Spleen (tissue), 11 donors: ENCODE measurements at regions not wholly inside any gene's neighbourhood (a gene's known extent, or its start where the extent isn't known, plus 50 kb on each side); places are given as distances from the start of the nearest gene placed in this dataset.

Experiments used
- DNase-seq: peaks from one replicate; pipeline ENCODE4 v3.0.0-alpha.2; 2020
- H3K27ac ChIP-seq, 8 donors: fragments of 200-600 bp; sonication (generic) in 7 of 8; 1 replicate in 4 of 8; 2 replicates in 4 of 8; pipeline versions ENCODE4 v1.5.0 to v1.8.0; 2016 to 2021; ENCODE audit warnings: inconsistent platforms in 4 of 8, mild to moderate bottlenecking in 4 of 8, moderate library complexity in 1 of 8
- H3K27me3 ChIP-seq, 7 donors: fragments of 200-600 bp; sonication (generic) in 6 of 7; replicated peaks in 1 of 7; 1 replicate in 4 of 7; 2 replicates in 3 of 7; pipeline versions ENCODE4 v1.5.0 to v1.8.0; 2016 to 2021; ENCODE audit warnings: inconsistent platforms in 3 of 7, mild to moderate bottlenecking in 1 of 7
- H3K36me3 ChIP-seq, 6 donors: fragments of 200-600 bp; sonication (generic) in 5 of 6; 1 replicate in 4 of 6; 2 replicates in 2 of 6; pipeline versions ENCODE4 v1.5.0 to v1.8.0; 2016 to 2021; ENCODE audit warnings: inconsistent platforms in 2 of 6
- H3K4me1 ChIP-seq, 6 donors: fragments of 200-600 bp; sonication (generic) in 5 of 6; 1 replicate in 3 of 6; 2 replicates in 3 of 6; pipeline versions ENCODE4 v1.5.0 to v1.8.0; 2016 to 2021; ENCODE audit warnings: inconsistent platforms in 3 of 6
- H3K4me3 ChIP-seq, 8 donors: fragments of 200-600 bp; sonication (generic) in 7 of 8; 1 replicate in 4 of 8; 2 replicates in 4 of 8; pipeline versions ENCODE4 v1.5.0 to v1.8.0; 2016 to 2021; ENCODE audit warnings: inconsistent platforms in 4 of 8, mild to moderate bottlenecking in 4 of 8, moderate library complexity in 2 of 8
- H3K9me3 ChIP-seq, 8 donors: fragments of 200-600 bp; sonication (generic) in 7 of 8; 1 replicate in 4 of 8; 2 replicates in 4 of 8; pipeline versions ENCODE4 v1.5.0 to v1.8.0; 2016 to 2021; ENCODE audit warnings: inconsistent platforms in 4 of 8
- POLR2A ChIP-seq, 3 donors: fragments of 450-650 bp; IDR thresholded peaks; one replicate each; pipeline ENCODE4 v1.5.1; 2017; ENCODE audit warnings: antibody characterized with exemption in 3 of 3, mild to moderate bottlenecking in 1 of 3
- POLR2AphosphoS5 ChIP-seq, 3 donors: sonication (generic); formaldehyde crosslinking; IDR thresholded peaks; one replicate each; pipeline ENCODE4 v1.5.1; 2017; ENCODE audit warnings: antibody characterized with exemption in 3 of 3
- WGBS, 5 donors: extraction: QIAGEN DNeasy Blood & Tissue Kit in 3 of 5; methylation state at CpG; one replicate each; pipeline versions ENCODE4 v1.1.5 to v1.1.7; 2013 to 2018; 5-methylcytosine and 5-hydroxymethylcytosine counted together
- intact Hi-C: fragments of 100-400 bp; cut with DNase I; formaldehyde crosslinking; loops from one replicate; pipeline ENCODE4 v1.15.0; 2023; ENCODE audit warnings: low total_unique reads
- TF ChIP-seq, protein P1 (sequence below), 11 experiments: fragments of 200-600 bp in 7 of 11; fragments of 450-650 bp in 4 of 11; sonication (generic) in 4 of 11; IDR thresholded peaks in 8 of 11; conservative IDR thresholded peaks in 3 of 11; 1 replicate in 7 of 11; 2 replicates in 4 of 11; pipeline versions ENCODE4 v1.4.0 to v1.8.0; 2016 to 2021; ENCODE audit warnings: antibody characterized with exemption in 11 of 11, inconsistent platforms in 4 of 11, mild to moderate bottlenecking in 1 of 11
- donor health status: healthy with polysubstance abuse.
- donor health status: DM: no; HTN: no; CAD: no; lungs with moderate emphysema.
- donor health status: DM: no; HTN: no; CAD: no.
- donor health status: Bipolar disorder and iron deficiency.
- donor health status: healthy.
- donor health status: DM: no; HTN: no; CAD: no.
- donor health status: DM: yes; HTN: yes; CAD: no.

GRCh38 chr18:47618758-47619157 lies 311.7 kb downstream of the SMAD2 start:
- H3K36me3 ChIP-seq = no peaks in the 10 kb centered on the region
- WGBS, 5 donors = 86 to 97% (median 87%) methylated on average over 3 of the region's 3 CpGs
- no peaks in the 10 kb centered on the region for H3K4me1 ChIP-seq
- no peaks in the 10 kb centered on the region for H3K9me3 ChIP-seq
- no peak for DNase-seq
- no peak overlapping the region for H3K27ac ChIP-seq
- TF ChIP-seq, protein P1, sequence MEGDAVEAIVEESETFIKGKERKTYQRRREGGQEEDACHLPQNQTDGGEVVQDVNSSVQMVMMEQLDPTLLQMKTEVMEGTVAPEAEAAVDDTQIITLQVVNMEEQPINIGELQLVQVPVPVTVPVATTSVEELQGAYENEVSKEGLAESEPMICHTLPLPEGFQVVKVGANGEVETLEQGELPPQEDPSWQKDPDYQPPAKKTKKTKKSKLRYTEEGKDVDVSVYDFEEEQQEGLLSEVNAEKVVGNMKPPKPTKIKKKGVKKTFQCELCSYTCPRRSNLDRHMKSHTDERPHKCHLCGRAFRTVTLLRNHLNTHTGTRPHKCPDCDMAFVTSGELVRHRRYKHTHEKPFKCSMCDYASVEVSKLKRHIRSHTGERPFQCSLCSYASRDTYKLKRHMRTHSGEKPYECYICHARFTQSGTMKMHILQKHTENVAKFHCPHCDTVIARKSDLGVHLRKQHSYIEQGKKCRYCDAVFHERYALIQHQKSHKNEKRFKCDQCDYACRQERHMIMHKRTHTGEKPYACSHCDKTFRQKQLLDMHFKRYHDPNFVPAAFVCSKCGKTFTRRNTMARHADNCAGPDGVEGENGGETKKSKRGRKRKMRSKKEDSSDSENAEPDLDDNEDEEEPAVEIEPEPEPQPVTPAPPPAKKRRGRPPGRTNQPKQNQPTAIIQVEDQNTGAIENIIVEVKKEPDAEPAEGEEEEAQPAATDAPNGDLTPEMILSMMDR (IDR thresholded peaks at IDR 0.05 in 8 of 11, conservative IDR thresholded peaks at IDR 0.05 in 3 of 11) = no peak
- no peak for TF ChIP-seq POLR2AphosphoS5 (IDR thresholded peaks at IDR 0.05)
- TF ChIP-seq POLR2A (IDR thresholded peaks at IDR 0.05) = no peak
- H3K4me3 ChIP-seq = no peak overlapping the region
- H3K27me3 ChIP-seq = peaks cover 0 to 9% (median 0%) of the 10 kb centered on the region in 7 donors
- intact Hi-C loops = no loop called here

GRCh38 chr18:47615043-47615442 lies 315.4 kb downstream of the SMAD2 start:
- Histone ChIP-seq H3K36me3 (no peaks in the 10 kb centered on the region), H3K27ac (no peak overlapping the region), H3K4me1 (no peaks in the 10 kb centered on the region), H3K9me3 (peaks cover 0 to 12% (median 2%) of the 10 kb centered on the region in 8 donors), H3K4me3 (no peak overlapping the region), H3K27me3 (peaks cover 0 to 17% (median 0%) of the 10 kb centered on the region in 7 donors)
- WGBS, 5 donors = 64 to 79% (median 70%) methylated on average over 2 of the region's 2 CpGs
- DNase-seq = no peak
- no peak for TF ChIP-seq POLR2AphosphoS5 (IDR thresholded peaks at IDR 0.05)
- TF ChIP-seq, protein P1 (IDR thresholded peaks at IDR 0.05 in 8 of 11, conservative IDR thresholded peaks at IDR 0.05 in 3 of 11) = no peak
- TF ChIP-seq POLR2A (IDR thresholded peaks at IDR 0.05) = no peak
- intact Hi-C loops = no loop called here

GRCh38 chr18:47613929-47614328 lies 316.5 kb downstream of the SMAD2 start:
- no peak overlapping the region for H3K4me3 ChIP-seq
- H3K9me3 ChIP-seq = peaks cover 0 to 12% (median 2%) of the 10 kb centered on the region in 8 donors
- no peak for TF ChIP-seq POLR2AphosphoS5 (IDR thresholded peaks at IDR 0.05)
- TF ChIP-seq, protein P1 (IDR thresholded peaks at IDR 0.05 in 8 of 11, conservative IDR thresholded peaks at IDR 0.05 in 3 of 11) = no peak
- TF ChIP-seq POLR2A (IDR thresholded peaks at IDR 0.05) = no peak
- H3K27ac ChIP-seq = no peak overlapping the region
- no peak for DNase-seq
- intact Hi-C loops = no loop called here
- no peaks in the 10 kb centered on the region for H3K4me1 ChIP-seq
- H3K36me3 ChIP-seq = no peaks in the 10 kb centered on the region
- peaks cover 0 to 13% (median 0%) of the 10 kb centered on the region in 7 donors for H3K27me3 ChIP-seq

DNA sequence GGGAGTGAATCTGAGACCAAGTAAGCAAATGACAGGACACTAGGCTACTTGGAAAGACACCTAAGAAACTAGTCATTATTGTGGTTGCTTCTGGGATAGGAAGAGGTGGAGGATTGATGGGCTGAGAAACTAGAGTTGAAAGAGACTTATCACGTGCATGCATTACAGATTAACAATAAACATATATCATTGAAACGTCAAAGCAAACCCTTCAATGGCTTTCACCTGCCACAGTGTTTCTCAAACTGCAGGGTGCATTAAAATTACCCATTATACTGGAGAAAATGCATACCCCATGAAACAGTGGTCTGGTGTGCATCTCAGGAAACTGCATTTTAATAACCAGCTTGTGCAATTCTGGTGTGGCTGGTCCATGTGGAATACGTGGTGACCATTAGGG lies 318.8 kb downstream of the SMAD2 start:
- intact Hi-C loops = no loop called here

More for the DNA sequence above, 318.8 kb downstream of the SMAD2 start:
- H3K9me3 ChIP-seq = peaks cover 0 to 12% (median 2%) of the 10 kb centered on the region in 8 donors
- no peak overlapping the region for H3K4me3 ChIP-seq
- TF ChIP-seq, protein P1 (IDR thresholded peaks at IDR 0.05 in 8 of 11, conservative IDR thresholded peaks at IDR 0.05 in 3 of 11) = no peak
- TF ChIP-seq POLR2A (IDR thresholded peaks at IDR 0.05) (no peak), POLR2AphosphoS5 (IDR thresholded peaks at IDR 0.05) (no peak)
- no peaks in the 10 kb centered on the region for H3K4me1 ChIP-seq
- no peak for DNase-seq
- H3K27ac ChIP-seq = no peak overlapping the region
- peaks cover 0 to 11% (median 0%) of the 10 kb centered on the region in 7 donors for H3K27me3 ChIP-seq
- WGBS, 5 donors = 30 to 50% (median 42%) methylated on average over 3 of the region's 3 CpGs
- H3K36me3 ChIP-seq = no peaks in the 10 kb centered on the region
